HPDE6-E6E7 (cell line): ENCODE measurements at regions not wholly inside any gene's neighbourhood (a gene's known extent, or its start where the extent isn't known, plus 50 kb on each side); places are given as distances from the start of the nearest gene placed in this dataset.

Experiments used
- DNase-seq: peaks from one replicate; pipeline ENCODE4 v3.0.0; 2011; ENCODE audit warnings: missing footprints; ENCODE audit errors: extremely low spot score

DNA sequence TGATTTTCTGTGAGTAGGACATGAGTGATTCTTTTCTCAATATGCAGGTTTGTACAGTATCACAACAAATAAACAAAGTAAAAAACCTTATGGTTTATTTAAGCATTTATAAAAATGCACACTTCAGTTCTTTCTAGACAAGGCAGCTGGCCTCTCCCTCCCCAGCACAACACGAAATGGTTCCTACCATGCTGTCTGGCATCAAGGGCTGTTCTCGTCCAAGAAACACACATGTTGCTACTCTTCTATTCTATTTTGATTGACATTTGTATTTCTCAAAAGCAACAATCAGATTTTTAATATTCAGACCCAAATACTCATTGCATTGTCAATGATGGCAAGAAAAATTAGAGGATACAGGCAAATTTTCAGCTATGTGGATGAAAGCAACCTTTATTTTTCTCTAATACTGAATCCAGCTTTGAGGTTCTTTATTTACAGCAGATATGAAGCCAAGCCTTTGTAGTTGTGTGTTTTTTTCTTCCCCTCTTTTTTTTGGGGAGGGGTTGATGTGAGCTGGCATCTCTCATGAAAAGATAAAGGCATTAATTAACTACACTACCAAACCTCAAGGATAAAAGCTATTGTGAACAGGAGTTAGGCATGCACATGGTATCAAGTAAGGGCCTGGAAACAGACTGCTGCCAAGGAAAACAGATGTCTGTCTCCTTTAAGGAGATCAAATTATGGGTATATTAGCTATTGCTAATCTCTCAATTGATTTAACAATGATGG, 96.4 kb upstream of the PREP start:
- no peak for DNase-seq

DNA sequence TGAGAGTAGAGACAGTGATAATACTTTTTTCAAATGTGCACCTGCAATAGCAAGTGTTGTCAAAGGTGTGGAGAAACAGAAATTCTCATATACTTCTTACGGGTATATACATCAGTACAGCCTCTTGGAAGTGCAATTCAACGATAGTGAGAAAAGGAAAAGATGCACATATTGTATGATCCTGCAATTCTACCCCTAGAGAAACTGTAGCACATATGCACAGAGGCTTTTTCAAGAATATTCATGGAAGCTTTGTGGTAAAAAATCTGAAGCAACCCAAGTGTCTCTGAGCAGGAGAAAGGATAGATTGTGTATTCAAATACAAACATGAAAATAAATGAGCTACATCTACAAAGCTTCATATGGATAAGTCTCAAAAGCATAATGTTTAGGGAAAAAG, 94.7 kb upstream of the PREP start:
- no peak for DNase-seq

DNA sequence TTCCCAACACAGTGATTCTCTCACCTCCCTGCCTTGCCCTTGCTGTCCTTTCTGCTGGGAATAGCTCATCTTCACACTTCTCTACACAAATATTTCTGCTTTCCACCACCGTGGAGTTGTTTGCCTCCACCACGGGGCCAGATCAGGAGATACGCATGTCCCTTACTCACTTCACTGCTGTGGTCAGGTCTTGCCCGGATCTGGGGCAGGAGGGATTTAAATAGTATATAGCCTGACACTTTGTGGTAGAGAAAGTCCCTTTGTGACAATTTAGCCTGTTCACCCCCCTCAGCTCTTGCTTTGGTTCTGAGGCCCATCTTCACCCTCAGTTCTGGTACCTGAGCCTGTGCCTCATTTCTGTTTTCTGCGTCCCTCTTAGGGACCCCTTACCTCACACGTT, 92.6 kb upstream of the PREP start:
- no peak for DNase-seq

DNA sequence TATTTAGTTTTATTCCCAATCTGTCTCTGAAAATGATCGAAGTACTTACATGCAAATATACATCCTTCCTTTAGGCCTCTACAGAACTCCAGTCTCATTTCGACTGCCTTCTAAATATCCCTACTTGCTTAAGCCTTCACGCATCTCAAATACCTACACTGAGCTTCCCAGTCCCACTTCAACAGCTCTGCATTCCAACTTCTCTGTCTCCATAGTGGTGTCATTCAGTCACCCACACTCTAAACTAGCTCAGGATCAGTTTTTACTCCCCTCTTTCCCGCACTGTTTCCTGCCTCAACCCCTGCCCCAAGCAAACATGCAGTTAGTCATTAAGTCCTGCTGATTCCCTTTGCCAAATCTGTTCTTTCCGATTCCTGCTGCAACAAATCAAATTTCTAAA, 91.8 kb upstream of the PREP start:
- DNase-seq = no peak

DNA sequence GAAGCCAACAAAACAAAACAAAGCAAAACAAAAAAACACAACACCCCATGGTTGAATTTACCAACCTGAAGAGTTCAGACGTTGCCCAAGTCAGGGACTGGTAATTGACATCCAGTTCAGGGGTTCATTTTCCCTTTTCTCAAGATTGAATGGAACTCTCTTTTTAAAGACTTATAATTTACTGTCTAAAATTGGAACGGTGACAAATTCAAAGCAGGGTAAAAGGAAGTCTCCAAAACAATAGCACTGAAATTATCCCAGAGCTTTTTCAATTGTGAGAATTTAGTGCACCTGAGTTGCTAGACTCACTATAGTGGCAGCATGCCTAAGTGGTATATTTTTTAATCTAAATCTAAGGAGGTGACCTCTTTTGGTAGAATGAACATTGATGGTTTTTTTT, 90.9 kb upstream of the PREP start:
- no peak for DNase-seq

DNA sequence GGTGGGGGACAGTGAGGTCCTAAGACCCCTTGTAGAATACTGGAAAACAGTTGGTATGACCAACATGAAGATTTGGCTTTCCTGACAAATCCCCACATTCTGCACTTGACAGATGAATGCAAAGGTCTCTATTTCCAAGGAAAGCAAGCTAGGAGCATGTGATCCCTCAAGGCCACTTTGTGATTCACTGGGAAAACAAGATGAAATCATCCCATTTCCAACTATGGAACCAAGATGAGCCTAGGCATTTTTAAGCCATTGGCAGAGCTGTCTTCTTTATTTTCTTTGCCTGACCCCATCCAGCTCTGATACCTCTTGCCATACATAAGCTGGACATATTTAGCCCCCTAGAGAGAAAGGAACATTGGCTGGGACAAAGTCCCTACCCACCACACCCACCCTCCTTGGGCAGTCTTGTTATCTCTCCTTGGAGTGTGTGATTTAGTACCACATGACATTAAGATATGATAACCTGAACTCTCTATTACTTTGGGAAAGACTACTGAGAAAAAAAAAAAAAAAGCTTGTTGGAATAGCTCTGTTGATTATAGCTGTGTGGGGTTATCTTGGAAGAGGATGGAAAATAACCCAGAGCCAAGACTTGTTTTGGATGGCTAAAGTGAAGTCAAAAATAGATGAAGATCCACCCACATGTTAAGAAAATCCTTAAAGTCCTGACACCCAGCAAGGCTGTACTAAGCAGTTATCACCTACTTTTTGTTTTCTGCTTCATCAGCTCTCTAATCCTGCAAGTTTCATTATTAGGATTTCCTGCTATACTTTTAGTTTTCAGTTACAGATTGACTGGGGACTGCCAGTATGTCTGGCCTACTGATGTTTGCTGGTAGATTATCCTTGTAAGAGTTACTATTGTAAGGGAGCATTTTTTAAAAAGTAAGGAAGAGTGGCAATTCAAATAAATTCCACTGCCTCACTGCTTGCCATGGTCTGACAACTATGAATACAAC, 90.1 kb upstream of the PREP start:
- no peak for DNase-seq

DNA sequence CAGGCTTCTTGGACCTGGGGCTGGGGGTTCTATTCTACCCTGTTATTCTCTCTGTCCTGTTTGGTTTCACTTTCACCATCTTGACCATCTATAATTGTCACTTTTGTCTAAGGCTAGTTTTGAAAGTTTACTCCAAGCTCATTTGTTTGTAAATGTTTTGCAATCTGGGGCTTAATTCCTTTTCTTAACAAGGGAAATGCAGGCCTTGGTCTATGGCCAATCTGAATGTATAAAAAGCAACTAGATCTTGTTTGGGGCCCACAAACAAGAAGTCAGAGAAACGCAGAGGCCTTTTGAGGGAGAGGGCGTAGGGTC, 86.3 kb upstream of the PREP start:
- DNase-seq = no peak

DNA sequence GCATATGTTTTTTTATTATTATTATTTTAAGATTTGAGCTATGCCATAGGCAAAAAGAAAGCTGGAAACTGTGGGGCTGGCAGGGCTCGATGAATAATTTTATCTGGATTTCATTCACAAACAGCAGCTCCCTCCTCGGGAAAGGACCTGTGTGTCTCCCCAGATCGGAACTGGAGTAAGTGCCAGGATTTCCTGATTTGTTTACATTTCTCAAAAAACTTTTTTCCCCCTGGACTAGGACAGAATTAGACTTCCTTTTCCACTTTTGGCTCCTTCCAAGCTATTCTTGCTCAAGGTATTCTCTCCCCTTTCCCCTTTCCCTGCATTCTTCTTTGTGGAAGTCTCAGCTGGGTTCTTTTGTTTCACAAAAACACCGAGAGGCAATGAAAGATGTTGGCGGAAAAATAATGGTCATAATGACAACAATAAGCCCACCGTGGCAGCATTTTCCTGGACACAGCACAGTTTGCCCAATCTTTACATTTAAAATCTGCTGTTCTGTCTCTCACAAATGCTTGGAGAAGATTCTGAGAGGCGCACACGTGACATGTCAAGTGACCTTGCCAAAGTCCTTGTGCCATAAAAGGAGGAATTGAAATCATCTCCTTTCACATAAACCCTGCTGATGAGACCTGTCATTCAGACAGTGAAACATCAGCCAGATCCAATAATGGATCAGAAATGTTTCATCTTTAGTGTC, 85.8 kb upstream of the PREP start:
- no peak for DNase-seq

DNA sequence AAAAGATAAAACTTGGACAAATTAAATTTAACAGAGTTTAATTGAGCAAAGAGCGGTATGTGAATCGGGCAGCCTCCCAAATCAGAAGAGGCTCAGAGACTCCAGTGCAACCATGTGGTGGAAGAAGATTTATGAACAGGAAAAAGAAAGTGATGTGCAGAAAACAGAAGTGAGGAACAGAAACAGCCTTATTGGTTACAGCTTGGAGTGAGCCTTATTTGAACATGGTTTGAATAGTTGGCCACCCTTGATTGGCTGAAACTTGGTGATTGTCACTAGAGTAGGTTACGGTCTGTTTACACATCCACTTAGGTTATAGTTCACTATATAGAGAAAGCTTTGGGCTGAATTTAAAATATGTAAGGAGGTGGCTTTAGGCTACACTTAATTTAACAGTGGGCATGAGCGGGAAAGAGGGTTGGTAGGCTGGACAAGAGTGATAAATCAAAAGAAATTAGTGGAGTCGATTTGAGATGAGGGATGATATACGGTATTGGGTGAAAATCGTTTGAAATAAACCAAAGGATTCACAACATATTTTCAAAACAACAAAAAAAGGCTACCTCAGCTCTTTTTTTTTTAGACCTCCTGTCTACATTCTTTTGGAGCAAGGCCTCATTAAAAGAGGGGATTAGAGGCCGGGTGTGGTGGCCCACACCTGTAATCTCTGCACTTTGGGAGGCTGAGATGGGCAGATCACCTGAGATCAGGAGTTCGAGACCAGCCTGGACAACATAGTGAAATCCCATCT, 84.3 kb upstream of the PREP start:
- no peak for DNase-seq

DNA sequence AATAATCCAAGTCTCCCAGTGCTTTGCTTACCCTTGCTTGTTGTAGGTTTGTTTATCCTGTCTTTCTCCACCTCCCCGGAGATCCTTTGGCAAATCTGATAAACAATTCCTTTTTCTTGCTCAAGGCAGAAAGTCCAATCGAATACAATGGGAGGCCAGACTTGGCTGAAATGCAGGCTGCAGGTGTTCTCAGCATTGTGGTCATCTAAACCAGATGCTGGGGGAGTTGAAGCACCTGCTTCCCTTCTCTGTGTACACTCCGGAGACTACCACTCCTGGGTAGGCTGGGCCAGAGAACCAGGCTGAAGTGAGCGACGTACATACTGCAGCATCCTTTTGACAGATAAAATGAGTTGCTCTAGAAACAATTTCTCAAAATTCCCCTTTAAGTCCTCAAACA, 82.6 kb upstream of the PREP start:
- DNase-seq = no peak

DNA sequence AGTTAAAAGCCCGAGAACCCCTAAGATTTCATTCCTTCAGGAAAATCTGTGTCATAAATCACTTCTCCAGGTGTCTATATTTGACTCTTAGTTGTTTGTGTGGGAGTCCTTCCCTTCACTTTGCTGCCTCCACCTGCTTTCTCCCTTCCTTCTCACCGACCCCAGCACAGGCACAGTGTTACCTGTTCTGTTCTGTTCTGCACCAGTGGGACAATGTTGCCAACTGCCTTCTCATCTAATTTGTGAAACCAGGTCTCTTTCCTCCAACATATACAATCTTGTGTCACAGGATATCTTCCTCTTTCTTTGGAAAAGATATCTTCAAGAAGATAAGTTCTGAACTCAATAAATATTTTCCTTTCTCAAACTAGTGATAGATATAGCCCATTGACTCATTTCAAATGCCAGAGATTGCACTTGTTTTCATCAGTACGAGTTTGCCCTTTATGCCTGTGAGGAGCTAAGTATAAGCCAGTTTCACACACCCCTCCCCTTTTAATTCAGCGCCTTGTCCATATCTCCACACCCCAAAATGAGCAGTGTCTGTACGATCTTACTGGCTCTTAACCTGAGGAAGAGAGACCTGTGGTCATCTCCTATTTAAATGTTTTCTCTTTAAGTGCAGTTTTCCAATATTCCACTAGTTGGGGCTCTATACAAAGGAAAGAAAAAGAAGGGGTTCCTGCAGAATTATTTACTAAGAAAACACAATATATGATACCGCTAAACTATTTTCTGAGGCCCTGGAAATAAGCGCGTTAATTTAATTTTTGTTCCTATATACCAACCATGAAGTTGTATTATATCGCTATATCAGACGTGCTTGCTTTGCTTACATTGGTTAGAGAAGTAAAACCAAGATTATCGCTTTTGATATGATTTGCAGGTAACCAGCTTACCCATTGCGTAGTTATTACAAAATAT, 81.6 kb upstream of the PREP start:
- peak; percentile 27 for DNase-seq

DNA sequence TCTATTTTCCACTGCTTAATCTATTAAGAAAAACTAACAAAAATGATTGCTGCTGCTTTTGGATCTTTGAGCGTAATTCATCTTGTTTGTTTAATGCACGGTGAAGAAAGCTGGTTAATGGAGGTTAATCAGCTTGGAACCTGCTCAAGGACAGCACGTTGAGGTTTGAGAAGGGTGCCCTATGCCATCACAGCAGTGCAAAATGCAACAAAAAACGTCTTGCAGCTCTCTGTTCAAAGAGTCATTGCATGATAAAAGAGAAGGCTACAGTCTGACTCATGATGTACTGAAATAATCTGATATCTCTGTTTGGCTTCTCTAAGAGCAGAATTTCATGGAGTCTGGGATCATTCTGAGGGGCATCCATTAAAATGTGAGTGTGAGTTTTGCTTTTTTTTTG, 80.6 kb upstream of the PREP start:
- DNase-seq = no peak

DNA sequence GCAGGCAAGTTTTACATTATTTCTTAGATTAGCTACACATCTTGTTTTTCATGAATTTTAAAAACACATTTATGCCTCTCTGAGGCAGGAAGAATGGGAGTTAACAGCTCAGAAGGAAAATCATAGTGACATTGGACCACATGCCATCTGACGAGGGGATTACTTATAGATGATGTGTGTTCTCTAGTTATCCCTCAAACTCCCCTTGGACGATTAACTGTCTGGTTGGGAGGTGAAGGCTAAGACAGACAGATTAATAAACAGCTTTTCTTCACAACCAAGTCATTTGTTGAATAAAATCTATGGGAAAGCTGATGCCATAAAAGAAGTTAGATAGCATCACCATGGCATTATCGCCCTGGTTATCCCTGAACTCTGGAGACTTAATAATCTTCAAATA, 80.0 kb upstream of the PREP start:
- no peak for DNase-seq

DNA sequence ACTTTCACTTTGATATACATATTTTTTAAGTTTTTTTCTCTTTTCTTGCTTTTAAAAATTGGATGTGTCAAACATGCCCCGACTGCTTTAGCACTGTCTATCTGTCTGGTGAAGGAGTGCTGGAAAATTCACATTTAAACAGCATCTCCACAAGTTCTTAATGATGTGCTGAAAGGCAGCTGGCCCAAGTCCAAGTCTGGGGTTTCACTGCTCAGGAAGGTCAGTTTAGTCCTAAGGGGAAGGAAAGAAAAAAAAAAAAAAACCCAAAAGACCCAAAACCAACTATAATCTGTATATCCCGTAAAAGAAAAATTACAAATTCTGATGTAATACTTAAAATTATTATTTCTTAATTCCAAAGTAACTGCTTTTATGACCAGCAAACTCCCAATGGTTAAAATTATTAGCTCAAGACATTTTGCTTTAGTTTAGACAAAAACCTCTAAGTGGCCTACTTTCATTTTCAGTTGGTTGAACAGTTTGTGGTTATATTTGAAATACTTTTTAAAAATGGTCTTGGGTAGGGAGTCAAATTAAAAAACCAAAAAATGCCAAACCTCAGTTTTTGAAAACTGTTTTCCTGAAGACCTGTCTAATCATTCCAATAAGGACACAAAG, 79.5 kb upstream of the PREP start:
- DNase-seq = no peak

DNA sequence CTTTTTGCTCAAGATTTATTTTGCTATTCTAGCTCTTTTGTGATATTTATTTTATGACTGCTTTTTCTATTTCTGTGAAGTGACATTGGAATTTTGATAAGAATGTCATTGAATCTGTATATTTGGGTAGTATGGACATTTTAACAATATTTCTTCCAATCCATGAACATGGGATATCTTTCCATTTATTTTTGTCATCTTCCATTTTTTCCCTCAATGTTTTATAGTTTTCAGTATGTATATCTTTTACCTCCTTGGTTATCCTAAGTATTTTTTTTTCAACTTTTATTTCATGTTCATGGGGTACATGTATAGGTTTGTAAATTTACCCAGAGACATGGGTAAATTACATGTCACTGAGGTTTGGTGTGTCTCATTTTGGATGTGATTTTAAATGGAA, 74.1 kb upstream of the PREP start:
- no peak for DNase-seq

DNA sequence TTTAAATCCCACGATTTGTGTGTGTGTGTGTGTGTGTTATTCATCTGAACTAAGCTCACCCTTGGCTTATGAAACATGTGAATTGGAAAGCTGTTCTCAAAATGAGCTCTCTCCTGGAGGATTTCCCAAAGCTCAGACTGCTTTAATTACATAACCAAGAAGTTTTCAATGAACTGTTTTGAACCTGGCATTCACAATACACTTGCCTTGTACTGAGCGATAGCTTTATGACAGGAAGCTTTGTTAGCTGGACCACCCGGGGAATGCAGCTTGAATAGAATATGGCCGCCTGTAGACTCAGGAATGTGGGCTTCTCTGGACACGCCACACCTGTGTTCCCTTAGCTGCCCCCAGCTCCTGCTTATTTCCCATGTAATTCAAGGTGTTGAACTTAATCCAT, 71.4 kb upstream of the PREP start:
- no peak for DNase-seq

DNA sequence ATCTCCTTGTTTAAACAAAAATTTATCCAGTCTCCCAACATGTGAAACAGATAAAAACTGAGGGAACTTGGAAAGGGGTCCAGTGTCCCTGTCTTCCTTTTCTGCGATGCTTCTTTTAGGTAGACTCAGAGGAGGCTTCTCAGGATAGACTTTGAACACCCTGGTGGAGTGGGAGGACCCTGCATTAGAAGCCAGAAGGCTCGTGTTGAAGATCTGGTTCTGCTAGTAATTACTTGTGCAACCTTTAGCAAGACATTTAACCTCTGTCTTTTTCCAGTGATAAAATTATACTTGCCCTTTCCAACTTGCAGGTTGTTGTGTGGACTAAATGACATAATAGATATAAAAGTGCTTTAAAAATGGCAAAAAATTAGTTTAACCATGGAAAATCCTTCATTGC, 67.1 kb upstream of the PREP start:
- DNase-seq = no peak

DNA sequence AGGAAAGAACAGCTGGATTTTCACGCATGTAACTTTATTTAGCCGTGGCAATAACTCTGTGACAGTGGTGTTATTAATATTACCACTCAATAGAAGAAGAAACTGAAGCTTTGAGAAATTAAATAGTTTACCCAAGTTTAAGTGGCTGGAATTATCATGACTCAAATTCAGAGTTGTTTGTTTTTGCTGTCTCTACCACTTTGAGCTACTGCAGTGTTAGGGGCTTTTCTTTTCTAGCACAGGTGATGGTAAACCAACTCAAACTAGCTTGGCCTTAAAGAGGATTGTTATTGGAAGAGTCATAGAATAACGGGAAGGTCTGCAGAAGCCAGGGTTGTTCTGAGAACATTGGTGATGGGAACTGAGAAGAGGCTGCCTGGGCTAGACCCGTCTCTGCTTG, 66.0 kb upstream of the PREP start:
- DNase-seq = no peak

DNA sequence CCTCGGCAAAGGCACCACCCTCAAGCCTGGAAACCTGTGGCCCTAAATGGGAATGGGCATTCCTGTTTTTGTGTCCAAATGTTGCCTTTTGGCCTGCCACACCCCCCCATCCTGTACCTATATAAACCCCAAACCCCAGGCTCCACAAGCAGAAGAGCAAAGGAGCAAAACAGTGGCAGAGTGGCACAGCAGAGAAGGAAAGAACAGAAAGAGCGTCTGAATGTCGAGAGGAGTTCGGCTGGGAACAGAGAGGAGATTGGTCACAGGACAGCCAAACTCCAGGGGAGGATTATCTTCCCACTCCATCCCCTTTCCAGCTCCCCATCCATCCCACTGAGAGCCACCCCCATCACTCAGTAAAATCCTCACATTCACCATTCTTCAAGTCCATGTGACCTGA, 58.0 kb upstream of the PREP start:
- DNase-seq = no peak

DNA sequence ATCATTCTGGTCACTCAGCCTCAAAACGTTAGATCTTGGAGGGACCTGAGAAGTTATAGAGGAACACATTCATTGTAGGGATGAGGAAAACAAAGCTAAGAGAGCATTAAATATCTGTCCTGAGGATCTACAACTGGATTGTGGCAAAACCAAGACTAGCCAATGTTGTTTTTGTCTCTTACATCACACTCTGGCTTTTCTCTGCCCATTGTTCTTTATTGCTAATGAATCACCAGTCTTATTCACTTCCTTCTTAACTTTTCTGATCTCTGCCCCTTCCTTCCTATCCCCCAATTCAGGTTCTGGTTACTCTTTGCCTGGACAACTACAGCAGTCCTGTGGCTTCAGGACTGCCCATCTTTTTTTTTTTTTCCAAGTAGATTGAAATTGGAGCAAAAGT, 57.0 kb upstream of the PREP start:
- peak; percentile 49 for DNase-seq

DNA sequence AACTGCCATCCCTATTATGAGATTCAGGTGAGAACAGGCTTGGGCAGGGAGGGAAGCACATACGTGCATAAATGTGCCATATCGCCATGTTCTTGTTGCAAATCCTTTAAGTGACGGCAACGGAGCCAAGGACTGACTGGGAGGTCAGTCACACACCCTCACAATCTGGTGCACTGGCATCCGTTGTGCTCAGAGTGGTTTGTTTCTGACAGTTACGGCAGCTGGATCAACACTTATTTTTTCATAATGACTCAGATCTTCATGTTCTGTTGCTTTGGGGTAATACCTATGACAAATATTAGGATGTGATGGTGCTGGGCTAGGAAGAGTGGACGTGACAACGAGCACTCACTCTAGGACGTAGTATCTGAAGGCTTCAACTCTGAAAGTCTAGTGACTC, 56.2 kb upstream of the PREP start:
- no peak for DNase-seq
